ENCODE measurements at regions not wholly inside any gene's neighbourhood (a gene's known extent, or its start where the extent isn't known, plus 50 kb on each side); places are given as distances from the start of the nearest gene placed in this dataset.
"Not testable (repeated sequence)": the region's sequence is repeated elsewhere in the genome, so short reads cannot be mapped to it uniquely, and the experiment has no call there.

GRCh38 chr2:21194147-21194546 is 70.4 kb downstream of the TDRD15 start:
- DNase-seq: no peak

- DNase-seq: no peak
These were observed 71.1 kb downstream of the TDRD15 start for GRCh38 chr2:21194858-21195271.

GRCh38 chr2:21195326-21195725 is 71.6 kb downstream of the TDRD15 start:
- DNase-seq: no peak

- no peak for DNase-seq
These were observed 74.9 kb downstream of the TDRD15 start for GRCh38 chr2:21198637-21199036.

- no peak for DNase-seq
These were observed 80.2 kb downstream of the TDRD15 start for GRCh38 chr2:21203976-21204375.

- DNase-seq: not testable (repeated sequence)
These were observed 90.3 kb downstream of the TDRD15 start for GRCh38 chr2:21214085-21214484.

GRCh38 chr2:21217442-21217841 is 93.7 kb downstream of the TDRD15 start:
- no peak for DNase-seq

- no peak for DNase-seq
These were observed 97.2 kb downstream of the TDRD15 start for GRCh38 chr2:21220930-21221329.

GRCh38 chr2:21223618-21224017 is 99.8 kb downstream of the TDRD15 start:
- no peak for DNase-seq

GRCh38 chr2:21228041-21228895 is 104.5 kb downstream of the TDRD15 start:
- no peak for DNase-seq

GRCh38 chr2:21229302-21229701 is 105.5 kb downstream of the TDRD15 start:
- no peak for DNase-seq

GRCh38 chr2:21230140-21230539 is 106.4 kb downstream of the TDRD15 start:
- DNase-seq: no peak

- DNase-seq: peak; percentile 5
These were observed 108.2 kb downstream of the TDRD15 start for GRCh38 chr2:21231985-21232384.

- DNase-seq: no peak
These were observed 109.4 kb downstream of the TDRD15 start for GRCh38 chr2:21233194-21233593.

GRCh38 chr2:21234001-21234400 is 110.2 kb downstream of the TDRD15 start:
- no peak for DNase-seq

GRCh38 chr2:21234464-21235120 is 110.8 kb downstream of the TDRD15 start:
- DNase-seq: peak; percentile 9

- DNase-seq: not testable (repeated sequence)
These were observed 116.0 kb downstream of the TDRD15 start for GRCh38 chr2:21239749-21240148.

GRCh38 chr2:21244161-21244560 is 120.4 kb downstream of the TDRD15 start:
- DNase-seq: no peak

GRCh38 chr2:21245565-21245964 is 121.8 kb downstream of the TDRD15 start:
- DNase-seq: no peak

GRCh38 chr2:21249367-21249766 is 125.6 kb downstream of the TDRD15 start:
- no peak for DNase-seq

GRCh38 chr2:21250673-21251072 is 126.9 kb downstream of the TDRD15 start:
- no peak for DNase-seq

- DNase-seq: no peak
These were observed 127.6 kb downstream of the TDRD15 start for GRCh38 chr2:21251216-21251980.

- DNase-seq: no peak
These were observed 129.7 kb downstream of the TDRD15 start for GRCh38 chr2:21253311-21254027.
